ENCODE measurements at regions not wholly inside any gene's neighbourhood (a gene's known extent, or its start where the extent isn't known, plus 50 kb on each side); places are given as distances from the start of the nearest gene placed in this dataset.
"Not testable (repeated sequence)": the region's sequence is repeated elsewhere in the genome, so short reads cannot be mapped to it uniquely, and the experiment has no call there.

DNA sequence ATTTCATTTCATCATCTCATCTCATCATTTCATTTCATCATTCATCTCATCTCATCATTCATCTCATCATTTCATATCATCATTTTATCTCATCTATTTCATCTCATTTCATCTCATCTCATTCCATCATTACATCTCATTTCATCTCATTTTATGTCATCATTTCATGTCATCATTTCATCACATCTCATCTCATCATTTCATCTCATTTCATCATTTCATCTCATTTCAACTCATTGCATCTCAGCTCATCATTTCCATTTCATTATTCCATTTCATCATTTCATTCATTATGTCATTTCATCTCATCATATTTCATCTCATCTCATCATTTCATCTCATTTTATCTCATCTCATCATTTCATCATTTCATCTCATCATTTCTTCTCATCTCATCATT, 1851.9 kb downstream of the SPATA31A7 start:
- CTCF ChIA-PET (ENCODE audit: low intra/inter-chr PET ratio, low total read pairs); H3K9me3 ChIP-seq (ENCODE audit: low read length); ATAC-seq; H3K36me3 ChIP-seq (replicated peaks in 1 of 2; ENCODE audit: control insufficient read depth in 1 of 2, insufficient read depth in 2 of 2, low read length in 2 of 2); DNase-seq (ENCODE audit: low spot score); H3K27me3 ChIP-seq (ENCODE audit: control insufficient read depth in 1 of 2, insufficient read depth in 2 of 2, low read length in 2 of 2); in situ Hi-C loops (cut with HindIII; ENCODE audit: extremely low pct_ligation_motif_present, low pct_unique_long_range_greater_than_20kb); H3K4me2 ChIP-seq (ENCODE audit: low read depth, low read length); FAIRE-seq; intact Hi-C loops (cut with micrococcal nuclease; ENCODE audit: unreplicated experiment); H3K9ac ChIP-seq (ENCODE audit: insufficient read depth, low read depth, low read length); POLR2A ChIA-PET; H4K20me1 ChIP-seq (ENCODE audit: insufficient read depth, low read length); H3K27ac ChIP-seq (ENCODE audit: extremely low read length, insufficient read depth, low read length); H3K4me3 ChIP-seq (replicated peaks in 1 of 3; ENCODE audit: insufficient read depth in 1 of 3, low read depth in 2 of 3, low read length in 3 of 3); H3K79me2 ChIP-seq (ENCODE audit: insufficient read depth, low read length); H2AFZ ChIP-seq (ENCODE audit: low read length); BruUV-seq (replicated peaks); H3K4me1 ChIP-seq (ENCODE audit: insufficient read depth, low read length); TF ChIP-seq ATF7 (CRISPR knock-in tag; IDR thresholded peaks at IDR 0.05): not testable (repeated sequence)
- TF ChIP-seq ATF7 (IDR thresholded peaks at IDR 0.05) = 0 out of 2 replicates have a peak, but pooled peaks have one; percentile 16
